Muscle of leg (tissue), 3 donors: ENCODE measurements at regions not wholly inside any gene's neighbourhood (a gene's known extent, or its start where the extent isn't known, plus 50 kb on each side); places are given as distances from the start of the nearest gene placed in this dataset.

Source experiments
- DNase-seq: peaks from one replicate; pipeline ENCODE4 v3.0.0; 2013
- H3K27ac ChIP-seq: one replicate; pipeline ENCODE4 v1.5.1; 2013; ENCODE audit warnings: mild to moderate bottlenecking, low read length, control low read depth
- H3K27me3 ChIP-seq: one replicate; pipeline ENCODE4 v1.6.1; 2013; ENCODE audit warnings: low read length; ENCODE audit not compliant: control insufficient read depth, insufficient read depth
- H3K36me3 ChIP-seq: one replicate; pipeline ENCODE4 v1.6.1; 2013; ENCODE audit warnings: low read length; ENCODE audit not compliant: control insufficient read depth, insufficient read depth
- H3K4me1 ChIP-seq: one replicate; pipeline ENCODE4 v1.6.1; 2013; ENCODE audit warnings: low read length; ENCODE audit not compliant: control insufficient read depth, insufficient read depth
- H3K4me3 ChIP-seq: one replicate; pipeline ENCODE4 v1.5.1; 2013; ENCODE audit warnings: low read length, control low read depth
- H3K9me3 ChIP-seq: replicated peaks from 2 replicates; pipeline ENCODE4 v1.6.1; 2013; ENCODE audit warnings: low read depth, low read length; ENCODE audit not compliant: control insufficient read depth
- WGBS: methylation state at CpG from one replicate; pipeline ENCODE4 v1.1.5; 2013; ENCODE audit warnings: missing lambda C conversion rate; ENCODE audit not compliant: insufficient coverage; 5-methylcytosine and 5-hydroxymethylcytosine counted together

DNA sequence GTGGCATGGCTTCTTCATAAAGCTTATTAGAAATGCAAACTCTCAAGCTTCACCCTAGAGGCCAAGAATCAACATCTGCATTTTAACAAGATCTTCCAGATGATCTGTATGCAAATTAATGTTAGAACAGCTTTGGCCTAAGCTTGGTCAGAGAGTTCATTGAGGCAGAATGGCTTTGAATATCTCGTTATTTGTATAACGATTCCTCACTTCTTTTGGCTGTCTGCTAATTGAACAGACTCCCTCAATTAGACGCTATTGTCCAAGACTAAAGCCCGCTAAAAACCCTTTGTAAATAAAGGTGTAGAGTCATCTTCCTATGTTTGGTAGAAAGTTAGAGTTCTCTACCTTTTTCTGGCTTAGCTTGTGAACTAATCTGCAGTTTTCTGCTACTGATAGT, 1453.7 kb downstream of the CDH8 start:
- no peaks in the 10 kb centered on the region for H3K4me1 ChIP-seq
- no peak overlapping the region for H3K27ac ChIP-seq
- WGBS, result no CpG with 5 or more reads among the region's 4 CpGs
- H3K9me3 ChIP-seq, result peaks cover 2% of the 10 kb centered on the region
- H3K27me3 ChIP-seq, result no peaks in the 10 kb centered on the region
- no peak overlapping the region for H3K4me3 ChIP-seq
- no peaks in the 10 kb centered on the region for H3K36me3 ChIP-seq
- no peak for DNase-seq

DNA sequence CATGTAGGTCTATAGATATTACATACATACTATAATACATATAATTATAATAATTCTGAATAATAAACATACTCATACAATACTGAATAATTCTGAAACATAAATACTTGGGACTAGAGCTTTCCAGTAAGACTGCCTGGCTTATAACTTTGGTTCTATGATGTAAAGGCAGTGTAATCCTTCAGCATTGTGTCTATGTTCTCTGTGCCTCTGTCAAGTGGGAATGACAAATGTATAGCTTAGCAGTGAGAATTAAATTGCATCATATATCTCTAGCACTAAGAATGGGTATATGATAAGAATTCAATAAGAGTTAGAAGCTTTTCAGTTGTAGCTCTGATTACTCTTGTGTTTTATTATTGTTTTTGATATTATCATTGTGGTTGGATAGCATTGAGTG, 1469.3 kb downstream of the CDH8 start:
- Histone ChIP-seq H3K27me3 (no peaks in the 10 kb centered on the region), H3K4me3 (no peak overlapping the region), H3K4me1 (no peaks in the 10 kb centered on the region), H3K36me3 (no peaks in the 10 kb centered on the region), H3K9me3 (no peaks in the 10 kb centered on the region), H3K27ac (no peak overlapping the region)
- no peak for DNase-seq

DNA sequence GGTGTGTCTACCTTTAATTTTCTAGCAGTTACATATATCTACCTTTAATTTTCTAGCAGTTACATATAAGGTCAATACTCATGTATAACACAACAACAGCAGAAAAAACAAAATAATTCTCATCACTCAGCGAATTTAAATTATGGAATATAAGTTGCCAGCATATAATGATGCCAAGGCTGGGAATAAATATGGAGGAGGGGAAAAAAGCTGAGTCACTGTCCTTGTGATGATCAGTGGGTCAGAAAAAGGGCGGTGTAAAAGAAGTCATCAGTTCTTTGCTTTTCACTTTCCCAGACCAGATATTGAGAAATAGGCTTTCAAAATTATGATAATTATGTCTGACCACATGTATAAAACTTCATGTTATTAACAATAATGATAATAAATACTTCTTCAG, 1471.7 kb downstream of the CDH8 start:
- Histone ChIP-seq H3K9me3 (no peaks in the 10 kb centered on the region), H3K4me3 (no peak overlapping the region), H3K4me1 (no peaks in the 10 kb centered on the region), H3K36me3 (no peaks in the 10 kb centered on the region), H3K27ac (no peak overlapping the region), H3K27me3 (no peaks in the 10 kb centered on the region)
- WGBS, result no CpG with 5 or more reads among the region's 2 CpGs
- DNase-seq, result no peak

DNA sequence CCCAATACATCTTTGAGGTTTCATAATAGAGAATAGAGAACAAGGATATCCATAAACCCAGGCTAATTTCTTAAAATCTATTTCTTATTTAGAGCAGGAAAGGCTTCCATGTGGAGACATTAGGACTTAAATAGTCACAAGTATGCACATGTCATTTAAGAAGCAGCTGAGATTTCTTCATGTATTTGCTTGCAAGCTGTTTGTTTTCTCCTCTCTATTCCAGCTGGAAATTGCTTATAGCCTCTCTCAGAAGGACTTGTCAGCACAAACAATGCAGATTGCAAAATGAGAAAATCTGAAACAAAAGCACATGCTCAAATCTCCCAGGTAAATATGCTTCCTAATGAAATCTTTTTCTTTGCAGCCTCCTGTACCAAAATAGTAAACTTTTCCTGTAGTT, 1473.1 kb downstream of the CDH8 start:
- no peaks in the 10 kb centered on the region for H3K9me3 ChIP-seq
- H3K27ac ChIP-seq, result no peak overlapping the region
- H3K4me3 ChIP-seq, result no peak overlapping the region
- no peak for DNase-seq
- H3K4me1 ChIP-seq, result no peaks in the 10 kb centered on the region
- no peaks in the 10 kb centered on the region for H3K27me3 ChIP-seq
- H3K36me3 ChIP-seq, result no peaks in the 10 kb centered on the region

DNA sequence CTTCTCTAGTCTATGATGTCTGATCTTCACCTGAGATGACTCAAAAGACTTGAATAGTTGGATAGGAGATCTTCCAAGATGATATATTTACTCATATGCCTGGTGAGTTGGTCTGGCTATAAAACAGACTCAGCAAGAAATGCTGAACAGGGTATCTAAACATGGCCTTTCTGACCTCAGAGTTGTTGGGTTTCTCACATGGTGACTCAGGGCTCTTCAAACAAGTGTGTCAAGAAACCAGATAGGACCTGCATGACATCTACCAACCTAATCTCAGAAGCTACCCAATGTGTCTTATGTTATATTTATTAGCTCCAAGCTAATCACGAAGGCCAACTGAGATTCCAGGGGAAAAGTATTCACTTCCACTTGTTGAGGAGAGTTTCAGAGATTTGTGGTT, 1477.3 kb downstream of the CDH8 start:
- no peak overlapping the region for H3K27ac ChIP-seq
- no CpG with 5 or more reads among the region's 1 CpG for WGBS
- no peak for DNase-seq
- H3K4me1 ChIP-seq, result no peaks in the 10 kb centered on the region
- no peak overlapping the region for H3K4me3 ChIP-seq
- H3K9me3 ChIP-seq, result no peaks in the 10 kb centered on the region
- no peaks in the 10 kb centered on the region for H3K27me3 ChIP-seq
- no peaks in the 10 kb centered on the region for H3K36me3 ChIP-seq

DNA sequence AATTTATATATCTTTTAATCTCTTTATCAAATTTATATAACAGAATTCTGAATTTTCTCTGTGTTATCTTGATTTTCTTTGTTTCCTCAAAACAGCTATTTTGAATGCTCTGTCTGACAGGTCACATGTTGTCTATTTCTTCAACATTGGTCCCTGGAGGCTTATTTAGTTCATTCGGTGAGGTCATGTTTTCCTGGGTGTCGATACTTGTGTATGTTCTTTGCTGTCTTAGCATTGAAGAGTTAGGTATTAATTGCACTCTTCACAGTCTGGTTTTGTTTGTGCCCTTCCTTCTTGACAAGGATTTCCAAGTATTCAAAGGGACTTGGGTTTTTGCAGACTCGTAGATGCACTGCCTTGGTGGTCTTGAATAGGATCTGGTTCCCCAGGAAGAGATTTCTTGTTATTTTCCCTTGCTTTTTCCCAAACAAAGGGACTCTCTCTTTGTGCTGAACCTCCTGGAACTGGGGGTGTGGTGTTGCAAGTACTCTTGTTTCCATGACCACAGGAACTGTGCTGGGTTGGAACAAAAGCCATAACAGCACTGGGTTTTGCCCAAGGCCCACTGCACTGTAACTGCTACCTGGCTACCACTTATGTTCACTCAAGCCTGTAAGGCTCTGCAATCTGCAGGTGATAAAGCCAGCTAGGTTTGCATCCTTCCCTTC, 1483.0 kb downstream of the CDH8 start:
- 79% methylated on average over 2 of the region's 3 CpGs for WGBS
- H3K9me3 ChIP-seq, result no peaks in the 10 kb centered on the region
- no peak for DNase-seq
- H3K27ac ChIP-seq, result no peak overlapping the region
- no peak overlapping the region for H3K4me3 ChIP-seq
- H3K4me1 ChIP-seq, result no peaks in the 10 kb centered on the region
- no peaks in the 10 kb centered on the region for H3K36me3 ChIP-seq
- H3K27me3 ChIP-seq, result no peaks in the 10 kb centered on the region

DNA sequence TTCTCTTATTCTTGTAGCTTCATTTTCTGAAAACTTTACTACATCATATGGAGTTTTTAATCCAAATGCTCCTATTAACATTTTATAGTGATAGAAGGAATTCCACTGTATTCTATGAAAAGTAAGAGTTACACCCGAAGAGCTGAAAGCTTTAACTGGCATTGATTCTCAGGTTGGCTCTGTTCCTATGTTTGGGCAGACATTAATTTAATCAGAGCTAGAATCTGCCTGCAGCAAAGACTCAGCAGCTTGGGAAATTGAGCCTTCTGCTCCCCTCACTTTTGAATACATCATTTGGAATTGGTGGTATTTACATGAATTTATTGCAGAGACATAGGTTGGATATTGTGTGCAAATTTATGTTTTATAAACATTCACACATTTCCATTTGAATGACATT, 1494.7 kb downstream of the CDH8 start:
- no peaks in the 10 kb centered on the region for H3K27me3 ChIP-seq
- H3K4me3 ChIP-seq, result no peak overlapping the region
- no peaks in the 10 kb centered on the region for H3K36me3 ChIP-seq
- H3K9me3 ChIP-seq, result peaks cover 9% of the 10 kb centered on the region
- DNase-seq, result no peak
- WGBS, result no CpG with 5 or more reads among the region's 1 CpG
- no peaks in the 10 kb centered on the region for H3K4me1 ChIP-seq
- H3K27ac ChIP-seq, result no peak overlapping the region

DNA sequence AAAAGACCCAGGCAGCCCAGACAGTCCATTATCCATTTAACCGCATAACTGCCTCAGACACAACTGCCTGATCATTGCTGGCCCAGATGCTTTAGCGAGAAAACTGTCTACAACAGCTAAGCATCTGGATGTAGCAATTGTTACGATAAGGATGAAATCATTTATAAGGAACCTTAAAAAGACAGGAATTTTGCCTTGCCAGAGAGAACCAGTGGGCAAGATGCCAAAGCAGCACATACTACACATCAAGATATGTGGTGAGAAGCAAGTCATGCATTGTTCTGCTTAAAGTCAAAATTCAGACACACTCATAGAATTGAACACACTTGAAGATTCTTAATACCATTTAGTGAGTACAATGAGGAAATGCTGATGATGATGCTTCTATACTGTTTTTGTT, 1525.3 kb downstream of the CDH8 start:
- Histone ChIP-seq H3K4me1 (no peaks in the 10 kb centered on the region), H3K9me3 (peaks cover 2% of the 10 kb centered on the region), H3K36me3 (no peaks in the 10 kb centered on the region), H3K4me3 (no peak overlapping the region), H3K27ac (no peak overlapping the region), H3K27me3 (no peaks in the 10 kb centered on the region)
- DNase-seq, result no peak
- no CpG with 5 or more reads among the region's 3 CpGs for WGBS

DNA sequence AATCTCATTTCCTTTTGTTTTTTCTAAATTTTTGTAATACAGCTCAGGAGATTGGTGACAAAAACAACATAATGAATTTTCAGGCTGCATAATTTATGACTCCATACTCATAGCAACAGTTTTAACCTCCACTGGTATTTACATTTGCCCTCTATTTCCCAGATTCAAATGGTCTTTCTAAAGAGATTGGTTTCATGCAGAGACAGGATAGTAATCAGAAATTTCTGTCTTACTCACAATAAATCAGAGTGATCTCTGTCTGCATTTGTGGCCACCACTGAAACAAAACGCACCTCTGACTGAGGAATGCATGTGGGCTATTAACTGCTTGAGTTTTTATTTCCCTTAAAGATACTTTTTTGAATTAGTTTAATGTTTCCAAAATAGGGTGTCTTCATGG, 1526.0 kb downstream of the CDH8 start:
- no peaks in the 10 kb centered on the region for H3K9me3 ChIP-seq
- no peaks in the 10 kb centered on the region for H3K36me3 ChIP-seq
- no peak for DNase-seq
- H3K27me3 ChIP-seq, result no peaks in the 10 kb centered on the region
- H3K4me3 ChIP-seq, result no peak overlapping the region
- WGBS, result no CpG with 5 or more reads among the region's 1 CpG
- H3K4me1 ChIP-seq, result no peaks in the 10 kb centered on the region
- no peak overlapping the region for H3K27ac ChIP-seq

DNA sequence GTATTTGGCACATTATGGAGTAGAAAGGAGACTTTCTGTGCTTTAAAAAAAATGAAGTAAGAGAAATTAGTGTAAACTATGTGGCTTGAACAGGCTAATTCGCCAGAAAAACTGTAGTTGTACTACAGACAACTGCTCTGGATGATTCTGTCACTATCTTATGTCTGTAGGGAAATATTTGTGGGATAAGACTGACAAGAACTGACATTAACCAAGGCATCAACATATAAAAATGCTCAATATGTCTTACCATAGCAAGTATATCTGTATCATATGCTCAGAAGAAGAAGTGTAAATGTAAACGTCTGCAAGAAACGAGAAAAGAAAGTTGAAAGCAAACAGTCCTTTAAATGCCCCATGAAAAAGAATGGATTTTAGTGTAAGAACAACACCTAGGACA, 1545.0 kb downstream of the CDH8 start:
- Histone ChIP-seq H3K27ac (no peak overlapping the region), H3K4me1 (no peaks in the 10 kb centered on the region), H3K27me3 (no peaks in the 10 kb centered on the region), H3K9me3 (no peaks in the 10 kb centered on the region), H3K36me3 (no peaks in the 10 kb centered on the region), H3K4me3 (no peak overlapping the region)
- WGBS, result no CpG with 5 or more reads among the region's 3 CpGs
- no peak for DNase-seq

DNA sequence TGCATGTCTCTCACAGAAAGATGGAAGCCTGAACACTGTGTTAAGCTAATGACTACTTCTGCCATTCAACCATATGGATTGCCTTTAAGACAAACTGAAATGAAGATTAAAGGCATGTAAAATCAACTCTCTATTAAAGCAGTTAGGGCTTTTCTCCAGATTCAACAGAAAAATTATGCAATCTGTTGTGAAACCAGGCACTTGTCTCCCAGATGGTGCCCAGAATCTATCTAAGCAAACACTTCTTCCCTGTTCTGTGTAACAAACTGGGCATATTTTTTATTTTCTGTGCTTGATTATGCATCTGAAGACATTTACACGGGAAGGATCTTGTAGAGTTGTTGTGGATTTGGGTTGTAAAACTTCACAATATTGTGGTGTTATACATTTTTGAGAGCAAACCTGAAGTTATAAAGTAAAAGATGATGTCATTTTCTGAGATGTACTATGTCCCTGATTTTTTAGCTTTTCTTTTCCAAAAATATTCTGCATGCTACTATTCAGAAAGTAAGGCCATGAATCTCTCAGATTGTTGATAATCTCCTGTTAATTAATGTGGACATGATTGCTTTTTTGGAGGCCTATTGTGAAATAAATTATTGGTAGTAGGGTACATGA, 1550.3 kb downstream of the CDH8 start:
- Histone ChIP-seq H3K4me3 (no peak overlapping the region), H3K9me3 (no peaks in the 10 kb centered on the region), H3K36me3 (no peaks in the 10 kb centered on the region), H3K27me3 (no peaks in the 10 kb centered on the region), H3K27ac (no peak overlapping the region), H3K4me1 (no peaks in the 10 kb centered on the region)
- DNase-seq, result no peak
- no CpG with 5 or more reads among the region's 1 CpG for WGBS
